Central memory CD8-positive, alpha-beta T cell (primary cell): ENCODE measurements at regions not wholly inside any gene's neighbourhood (a gene's known extent, or its start where the extent isn't known, plus 50 kb on each side); places are given as distances from the start of the nearest gene placed in this dataset.
"Not testable (repeated sequence)": the region's sequence is repeated elsewhere in the genome, so short reads cannot be mapped to it uniquely, and the experiment has no call there.

Experiments used
- ATAC-seq: fragments of 150-1000 bp; cut with Tn5 transposase; replicated peaks from 2 replicates; pipeline ENCODE4 v1.10.0; 2022; ENCODE audit warnings: mild to moderate bottlenecking, moderate FRiP score, moderate number of reproducible peaks; ENCODE audit not compliant: poor library complexity, severe bottlenecking; ENCODE audit errors: extremely low read depth
- DNase-seq, 2 donors: peaks; one replicate each; pipeline ENCODE4 v3.0.0; 2021; ENCODE audit warnings: low spot score in 2 of 2
- H3K27ac Mint-ChIP-seq: one replicate; pipeline ENCODE4 v1.8.0; 2022; ENCODE audit warnings: low read depth, mild to moderate bottlenecking, moderate library complexity, mixed read lengths
- H3K27me3 Mint-ChIP-seq: one replicate; pipeline ENCODE4 v1.8.0; 2022; ENCODE audit warnings: mixed read lengths
- H3K36me3 Mint-ChIP-seq: one replicate; pipeline ENCODE4 v1.8.0; 2022; ENCODE audit warnings: mild to moderate bottlenecking, moderate library complexity, mixed read lengths; ENCODE audit not compliant: insufficient read depth
- H3K4me1 Mint-ChIP-seq: one replicate; pipeline ENCODE4 v1.8.0; 2022; ENCODE audit warnings: mixed read lengths
- H3K4me3 Mint-ChIP-seq: one replicate; pipeline ENCODE4 v1.8.0; 2022; ENCODE audit warnings: mild to moderate bottlenecking, moderate library complexity, mixed read lengths
- H3K9me3 Mint-ChIP-seq: one replicate; pipeline ENCODE4 v1.8.0; 2022; ENCODE audit warnings: mixed read lengths

GRCh38 chr12:105476616-105477015 lies 146.1 kb downstream of the C12orf75 start:
- H3K36me3 Mint-ChIP-seq, result no peaks in the 10 kb centered on the region
- H3K9me3 Mint-ChIP-seq, result no peaks in the 10 kb centered on the region
- peaks cover 11% of the 10 kb centered on the region for H3K27me3 Mint-ChIP-seq
- no peaks in the 10 kb centered on the region for H3K4me1 Mint-ChIP-seq
- no peak for DNase-seq
- no peak overlapping the region for H3K4me3 Mint-ChIP-seq
- H3K27ac Mint-ChIP-seq, result no peak overlapping the region
- no peak for ATAC-seq

DNA sequence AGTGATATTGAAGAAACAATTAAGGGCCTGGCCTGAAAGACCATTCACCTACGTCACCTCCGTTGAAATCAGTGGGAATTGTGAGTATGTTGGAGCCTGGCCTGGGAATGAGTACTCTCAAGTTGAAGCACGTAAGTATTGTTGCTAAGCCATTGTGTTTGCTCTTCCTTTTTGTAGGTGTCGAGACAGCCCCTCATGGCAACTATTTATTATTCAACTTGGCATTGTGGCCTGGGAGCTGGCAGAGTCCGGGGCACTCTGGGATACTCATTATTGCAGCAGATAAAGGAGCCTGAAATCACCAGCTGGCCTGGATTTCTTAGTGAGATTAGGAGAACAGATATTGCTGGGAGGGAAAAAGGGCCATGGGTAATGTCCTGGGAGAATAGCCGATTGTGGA lies 147.4 kb downstream of the C12orf75 start:
- Mint-ChIP-seq H3K27ac (no peak overlapping the region), H3K4me1 (no peaks in the 10 kb centered on the region), H3K4me3 (no peak overlapping the region), H3K36me3 (no peaks in the 10 kb centered on the region), H3K9me3 (no peaks in the 10 kb centered on the region), H3K27me3 (peaks cover 11% of the 10 kb centered on the region)
- DNase-seq (no peak), ATAC-seq (no peak)

DNA sequence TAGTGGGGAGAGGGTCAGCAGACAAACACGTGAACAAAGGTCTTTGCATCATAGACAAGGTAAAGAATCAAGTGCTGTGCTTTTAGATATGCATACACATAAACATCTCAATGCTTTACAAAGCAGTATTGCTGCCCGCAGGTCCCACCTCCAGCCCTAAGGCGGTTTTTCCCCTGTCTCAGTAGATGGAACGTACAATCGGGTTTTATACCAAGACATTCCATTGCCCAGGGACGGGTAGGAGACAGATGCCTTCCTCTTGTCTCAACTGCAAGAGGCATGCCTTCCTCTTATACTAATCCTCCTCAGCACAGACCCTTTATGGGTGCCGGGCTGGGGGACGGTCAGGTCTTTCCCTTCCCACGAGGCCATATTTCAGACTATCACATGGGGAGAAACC lies 148.3 kb downstream of the C12orf75 start:
- not testable (repeated sequence) for H3K4me1 Mint-ChIP-seq, H3K9me3 Mint-ChIP-seq, ATAC-seq, H3K27me3 Mint-ChIP-seq, H3K4me3 Mint-ChIP-seq, H3K36me3 Mint-ChIP-seq, H3K27ac Mint-ChIP-seq, DNase-seq

DNA sequence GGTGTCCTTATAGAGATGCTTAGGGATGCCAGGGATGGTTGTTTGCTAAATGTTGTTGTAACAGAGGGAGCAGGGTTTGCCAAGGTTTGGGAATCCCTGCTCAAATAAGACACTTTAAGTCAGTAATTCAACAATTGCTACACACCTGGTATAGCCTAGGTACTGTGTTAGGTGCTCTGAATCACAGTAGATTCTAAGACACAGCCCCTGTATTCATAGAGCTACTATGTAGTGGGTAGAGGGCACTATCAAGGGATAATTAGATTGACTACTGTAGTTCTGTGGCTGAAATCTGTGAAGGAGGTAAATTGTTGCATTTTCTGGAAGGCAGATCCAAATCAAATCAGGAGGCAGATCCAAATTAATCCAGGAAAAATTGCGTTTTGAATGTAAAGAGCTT lies 149.2 kb downstream of the C12orf75 start:
- ATAC-seq, result no peak
- no peak overlapping the region for H3K4me3 Mint-ChIP-seq
- H3K9me3 Mint-ChIP-seq, result no peaks in the 10 kb centered on the region
- H3K4me1 Mint-ChIP-seq, result no peaks in the 10 kb centered on the region
- no peak overlapping the region for H3K27ac Mint-ChIP-seq
- DNase-seq, result no peak
- H3K36me3 Mint-ChIP-seq, result no peaks in the 10 kb centered on the region
- peaks cover under 1% of the 10 kb centered on the region for H3K27me3 Mint-ChIP-seq

GRCh38 chr12:105480162-105480561 lies 149.7 kb downstream of the C12orf75 start:
- Mint-ChIP-seq H3K36me3 (no peaks in the 10 kb centered on the region), H3K27ac (no peak overlapping the region), H3K4me3 (no peak overlapping the region), H3K9me3 (no peaks in the 10 kb centered on the region), H3K4me1 (no peaks in the 10 kb centered on the region), H3K27me3 (no peaks in the 10 kb centered on the region)
- DNase-seq (no peak), ATAC-seq (no peak)

DNA sequence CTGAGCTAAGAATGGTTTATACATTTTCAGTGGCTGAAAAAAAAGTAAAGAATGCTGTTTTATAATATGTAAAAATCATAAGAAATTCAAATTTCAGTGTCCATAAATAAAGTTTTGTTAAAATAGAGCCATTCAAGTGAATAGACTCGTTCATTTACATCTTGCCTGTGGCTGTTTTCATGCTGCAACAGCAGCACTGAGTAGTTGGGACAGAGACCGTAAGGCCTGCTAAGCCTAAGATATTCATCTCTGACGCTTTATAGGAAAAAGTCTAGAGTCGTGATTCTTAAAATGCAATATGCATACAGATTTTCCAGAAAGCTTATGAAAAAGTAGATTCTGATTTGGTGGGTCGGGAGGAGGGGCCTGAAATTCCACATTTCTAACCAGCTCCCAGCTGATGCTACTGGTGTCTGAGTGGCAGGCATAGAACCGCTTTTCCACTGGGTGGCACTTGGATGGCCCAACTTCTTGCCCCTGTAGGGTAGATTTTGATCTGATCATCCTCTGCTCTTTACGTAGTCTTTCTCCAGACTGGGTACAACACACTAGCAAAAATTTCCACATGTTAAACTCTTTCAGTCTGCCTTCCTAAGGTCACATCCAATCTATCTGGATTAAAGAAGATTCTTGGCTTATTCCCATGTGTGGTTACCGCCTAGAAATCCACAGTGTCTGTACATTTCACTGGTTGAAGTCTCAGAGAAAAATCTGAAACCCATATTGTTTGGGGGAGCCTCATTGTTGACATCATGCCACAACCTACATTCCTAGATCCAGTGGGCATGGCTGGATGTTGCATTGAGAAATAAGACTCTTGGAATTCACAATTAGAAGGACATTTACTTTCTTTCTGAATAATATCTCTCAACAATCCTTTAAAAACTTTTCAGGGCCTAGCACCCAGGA lies 151.2 kb downstream of the C12orf75 start:
- H3K4me1 Mint-ChIP-seq, result no peaks in the 10 kb centered on the region
- no peaks in the 10 kb centered on the region for H3K36me3 Mint-ChIP-seq
- no peak overlapping the region for H3K4me3 Mint-ChIP-seq
- H3K27ac Mint-ChIP-seq, result no peak overlapping the region
- H3K9me3 Mint-ChIP-seq, result no peaks in the 10 kb centered on the region
- no peak for ATAC-seq
- DNase-seq, result no peak
- no peaks in the 10 kb centered on the region for H3K27me3 Mint-ChIP-seq

DNA sequence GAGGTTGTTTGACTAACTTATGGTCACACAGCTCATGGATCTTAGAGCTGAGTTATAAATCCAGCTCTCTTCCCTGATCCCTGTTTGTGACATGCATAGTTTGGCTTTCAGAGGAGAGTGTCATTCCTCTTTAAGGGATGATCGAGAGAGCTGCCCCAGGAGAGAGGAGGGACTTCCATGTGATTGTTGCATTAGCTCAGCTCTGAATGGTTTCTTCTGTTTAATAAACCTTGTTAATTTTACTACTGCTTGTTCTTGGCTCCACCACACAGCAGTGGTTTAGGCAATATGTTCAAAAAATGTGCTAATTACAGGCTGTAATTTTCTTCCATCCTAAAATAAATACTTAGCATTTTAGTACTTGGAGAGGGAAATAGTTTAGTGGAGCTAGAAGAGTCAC lies 152.5 kb downstream of the C12orf75 start:
- no peaks in the 10 kb centered on the region for H3K4me1 Mint-ChIP-seq
- no peak overlapping the region for H3K27ac Mint-ChIP-seq
- H3K27me3 Mint-ChIP-seq, result no peaks in the 10 kb centered on the region
- H3K36me3 Mint-ChIP-seq, result no peaks in the 10 kb centered on the region
- no peaks in the 10 kb centered on the region for H3K9me3 Mint-ChIP-seq
- ATAC-seq, result no peak
- no peak for DNase-seq
- H3K4me3 Mint-ChIP-seq, result no peak overlapping the region

DNA sequence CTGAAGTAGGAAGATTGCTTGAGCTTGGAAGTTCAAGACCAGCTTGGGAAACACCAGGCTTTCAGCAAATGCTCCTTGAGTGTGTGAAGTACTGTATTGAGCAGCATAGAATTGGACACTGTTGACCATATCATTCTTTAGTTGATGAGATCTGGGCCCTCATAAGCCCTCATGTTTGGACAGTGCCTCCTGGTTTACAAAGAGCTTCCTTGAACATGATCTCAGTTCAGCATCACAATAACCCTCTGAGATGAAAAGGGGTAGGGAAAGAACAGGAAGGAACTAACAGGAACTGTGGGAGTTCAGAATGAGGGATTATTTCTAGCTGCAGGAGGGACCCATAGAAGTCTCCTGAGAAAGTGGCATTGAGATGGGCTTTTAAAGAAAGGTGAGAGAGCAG lies 153.2 kb downstream of the C12orf75 start:
- H3K4me3 Mint-ChIP-seq, result no peak overlapping the region
- ATAC-seq (no peak), DNase-seq (no peak)
- no peak overlapping the region for H3K27ac Mint-ChIP-seq
- no peaks in the 10 kb centered on the region for H3K4me1 Mint-ChIP-seq
- H3K36me3 Mint-ChIP-seq, result no peaks in the 10 kb centered on the region
- no peaks in the 10 kb centered on the region for H3K9me3 Mint-ChIP-seq
- no peaks in the 10 kb centered on the region for H3K27me3 Mint-ChIP-seq

GRCh38 chr12:105485321-105485910 lies 154.9 kb downstream of the C12orf75 start:
- H3K27me3 Mint-ChIP-seq, result no peaks in the 10 kb centered on the region
- ATAC-seq (no peak), DNase-seq (no peak)
- no peaks in the 10 kb centered on the region for H3K36me3 Mint-ChIP-seq
- no peak overlapping the region for H3K4me3 Mint-ChIP-seq
- no peaks in the 10 kb centered on the region for H3K9me3 Mint-ChIP-seq
- no peaks in the 10 kb centered on the region for H3K4me1 Mint-ChIP-seq
- H3K27ac Mint-ChIP-seq, result no peak overlapping the region

- H3K4me1 Mint-ChIP-seq, result no peaks in the 10 kb centered on the region
- ATAC-seq (no peak), DNase-seq (no peak)
- no peak overlapping the region for H3K4me3 Mint-ChIP-seq
- H3K27me3 Mint-ChIP-seq, result no peaks in the 10 kb centered on the region
- H3K9me3 Mint-ChIP-seq, result no peaks in the 10 kb centered on the region
- no peaks in the 10 kb centered on the region for H3K36me3 Mint-ChIP-seq
- no peak overlapping the region for H3K27ac Mint-ChIP-seq
Observed at GRCh38 chr12:105485921-105486320, 155.4 kb downstream of the C12orf75 start.

DNA sequence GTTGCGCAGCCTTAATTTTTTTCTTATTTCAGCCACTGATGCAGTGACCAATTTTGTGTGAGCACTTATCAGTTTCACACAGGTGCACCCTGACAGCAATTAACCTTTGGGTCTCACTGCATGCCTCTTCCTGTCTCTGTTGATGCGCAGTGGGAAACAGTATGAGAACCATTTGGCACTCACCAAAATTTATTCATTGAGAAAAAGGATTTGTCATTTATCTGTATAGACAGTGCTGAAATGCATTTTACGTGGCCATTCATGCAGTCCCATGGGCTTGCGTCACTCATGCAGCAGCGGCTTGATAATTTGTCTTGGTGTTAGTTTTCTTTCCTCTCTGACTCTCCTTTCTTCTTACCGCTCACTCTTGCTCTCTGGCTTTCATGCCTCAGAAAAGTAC lies 157.5 kb downstream of the C12orf75 start:
- no peak overlapping the region for H3K27ac Mint-ChIP-seq
- ATAC-seq (no peak), DNase-seq (no peak)
- H3K4me1 Mint-ChIP-seq, result no peaks in the 10 kb centered on the region
- H3K36me3 Mint-ChIP-seq, result no peaks in the 10 kb centered on the region
- no peak overlapping the region for H3K4me3 Mint-ChIP-seq
- H3K27me3 Mint-ChIP-seq, result peaks cover 6% of the 10 kb centered on the region
- no peaks in the 10 kb centered on the region for H3K9me3 Mint-ChIP-seq

DNA sequence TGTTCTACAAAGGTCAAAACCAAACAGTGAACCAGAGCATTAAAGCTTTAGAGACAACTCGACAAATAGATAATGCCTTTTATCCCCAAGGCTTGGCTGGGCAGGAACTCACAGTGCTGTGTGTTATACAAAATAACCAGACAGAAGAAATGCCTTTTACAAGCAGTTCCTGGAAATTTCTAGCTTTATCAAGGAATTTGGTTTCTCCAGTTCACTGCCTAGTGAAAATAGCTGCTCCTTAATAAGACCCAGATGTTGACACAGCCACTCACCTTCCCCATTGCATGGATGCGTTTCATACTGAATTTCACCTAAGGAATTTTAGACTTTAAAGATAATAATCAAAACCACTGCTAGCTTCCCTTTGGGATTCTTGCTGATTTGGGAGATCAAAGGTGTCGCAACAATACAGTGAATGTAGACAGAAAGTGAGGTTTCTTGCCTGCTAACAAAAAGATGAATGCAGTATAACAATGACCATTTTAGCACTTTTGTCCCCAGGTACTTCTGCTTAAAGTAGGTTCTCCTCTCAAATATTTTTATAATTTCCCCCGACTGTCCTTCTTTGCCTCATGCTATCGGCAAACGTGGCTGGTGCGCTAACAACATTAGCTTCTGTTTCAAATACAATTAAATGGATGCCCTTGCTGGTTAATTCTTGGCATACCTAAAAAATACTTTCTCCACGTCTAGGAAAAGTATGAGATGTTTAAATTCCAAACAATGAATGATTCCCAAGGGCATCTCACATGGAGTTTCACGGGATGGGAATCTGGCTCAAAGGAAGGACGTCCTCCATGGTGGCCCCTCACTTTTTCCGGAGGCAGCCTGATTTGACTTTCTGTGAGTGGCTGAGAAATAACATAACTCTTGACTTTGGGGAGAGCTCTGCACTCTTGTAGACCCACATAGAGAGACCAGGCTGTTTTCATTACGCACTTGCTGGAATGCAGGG lies 162.4 kb downstream of the C12orf75 start:
- Mint-ChIP-seq H3K9me3 (peaks cover 6% of the 10 kb centered on the region), H3K36me3 (peaks cover 3% of the 10 kb centered on the region), H3K4me3 (no peak overlapping the region), H3K27me3 (peaks cover 11% of the 10 kb centered on the region), H3K4me1 (no peaks in the 10 kb centered on the region), H3K27ac (no peak overlapping the region)
- no peak for ATAC-seq
- no peak for DNase-seq
